ENCODE measurements at regions not wholly inside any gene's neighbourhood (a gene's known extent, or its start where the extent isn't known, plus 50 kb on each side); places are given as distances from the start of the nearest gene placed in this dataset.

- no peak overlapping the region for H3K4me3 ChIP-seq (ENCODE audit: low read depth, low read length)
- no peak for TF ChIP-seq CTCF (IDR thresholded peaks at IDR 0.05; ENCODE audit: low read depth, low read length)
- DNase-seq (ENCODE audit: low read depth): no peak
Observed at GRCh38 chr3:88312256-88312655, 162.5 kb downstream of the C3orf38 start.

GRCh38 chr3:88318067-88318466 is 168.3 kb downstream of the C3orf38 start:
- DNase-seq (ENCODE audit: low read depth): no peak
- no peak for TF ChIP-seq MAX (IDR thresholded peaks at IDR 0.05; ENCODE audit: low read depth, low read length)
- TF ChIP-seq POLR2A (IDR thresholded peaks at IDR 0.05; ENCODE audit: extremely low read depth, insufficient read length): no peak
- TF ChIP-seq CTCF (IDR thresholded peaks at IDR 0.05; ENCODE audit: low read depth, low read length): no peak
- no peak overlapping the region for H3K4me3 ChIP-seq (ENCODE audit: low read depth, low read length)

- TF ChIP-seq CTCF (IDR thresholded peaks at IDR 0.05; ENCODE audit: low read depth, low read length): no peak
- no peak for TF ChIP-seq POLR2A (IDR thresholded peaks at IDR 0.05; ENCODE audit: extremely low read depth, insufficient read length)
- no peak for TF ChIP-seq MYC (IDR thresholded peaks at IDR 0.05; ENCODE audit: low read depth, low read length)
- no peak for TF ChIP-seq MAX (IDR thresholded peaks at IDR 0.05; ENCODE audit: low read depth, low read length)
- H3K4me3 ChIP-seq (ENCODE audit: low read depth, low read length): no peak overlapping the region
- DNase-seq (ENCODE audit: low read depth): no peak
Observed at GRCh38 chr3:88321363-88322050, 171.7 kb downstream of the C3orf38 start.

GRCh38 chr3:88324788-88325187 is 175.0 kb downstream of the C3orf38 start:
- DNase-seq (ENCODE audit: low read depth): no peak
- H3K4me3 ChIP-seq (ENCODE audit: low read depth, low read length): no peak overlapping the region
- TF ChIP-seq MAX (IDR thresholded peaks at IDR 0.05; ENCODE audit: low read depth, low read length): no peak
- TF ChIP-seq CTCF (IDR thresholded peaks at IDR 0.05; ENCODE audit: low read depth, low read length): no peak
- no peak for TF ChIP-seq MYC (IDR thresholded peaks at IDR 0.05; ENCODE audit: low read depth, low read length)

GRCh38 chr3:88334187-88334868 is 184.6 kb downstream of the C3orf38 start:
- DNase-seq (ENCODE audit: low read depth): no peak
- H3K4me3 ChIP-seq (ENCODE audit: low read depth, low read length): no peak overlapping the region
- TF ChIP-seq POLR2A (IDR thresholded peaks at IDR 0.05; ENCODE audit: extremely low read depth, insufficient read length) (no peak), MAX (IDR thresholded peaks at IDR 0.05; ENCODE audit: low read depth, low read length) (no peak), MYC (IDR thresholded peaks at IDR 0.05; ENCODE audit: low read depth, low read length) (no peak), CTCF (IDR thresholded peaks at IDR 0.05; ENCODE audit: low read depth, low read length) (no peak)

Data from NB4 (cell line).